Anterior cingulate cortex (tissue), 58 donors: ENCODE measurements at regions not wholly inside any gene's neighbourhood (a gene's known extent, or its start where the extent isn't known, plus 50 kb on each side); places are given as distances from the start of the nearest gene placed in this dataset.
"Not testable (repeated sequence)": the region's sequence is repeated elsewhere in the genome, so short reads cannot be mapped to it uniquely, and the experiment has no call there.

Source experiments
- DNase-seq, 58 donors: peaks; one replicate each; lab custom pipeline; 2025; lab: John Stamatoyannopoulos, UW

DNA sequence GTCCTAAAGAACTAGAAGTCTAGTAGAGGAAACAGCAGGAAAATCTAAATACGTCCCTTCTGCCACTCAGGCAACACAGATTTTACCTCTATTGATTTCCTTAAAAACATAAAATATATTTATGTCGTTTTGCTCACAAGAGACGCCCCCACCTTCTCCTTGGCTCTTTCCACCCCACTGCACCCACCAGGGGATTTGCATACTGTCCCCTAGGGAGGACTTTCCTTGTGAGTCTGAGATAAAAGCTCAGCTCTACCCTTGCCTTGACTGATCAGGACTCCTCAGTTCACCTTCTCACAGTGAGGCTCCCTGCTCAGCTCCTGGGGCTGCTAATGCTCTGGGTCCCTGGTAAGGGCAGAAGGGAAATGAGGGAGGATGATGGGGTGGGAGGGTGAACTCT, 1488.1 kb downstream of the RPIA start:
- DNase-seq, result not testable (repeated sequence)

GRCh38 chr2:90207454-90208058, 1516.1 kb downstream of the RPIA start:
- no peak for DNase-seq

DNA sequence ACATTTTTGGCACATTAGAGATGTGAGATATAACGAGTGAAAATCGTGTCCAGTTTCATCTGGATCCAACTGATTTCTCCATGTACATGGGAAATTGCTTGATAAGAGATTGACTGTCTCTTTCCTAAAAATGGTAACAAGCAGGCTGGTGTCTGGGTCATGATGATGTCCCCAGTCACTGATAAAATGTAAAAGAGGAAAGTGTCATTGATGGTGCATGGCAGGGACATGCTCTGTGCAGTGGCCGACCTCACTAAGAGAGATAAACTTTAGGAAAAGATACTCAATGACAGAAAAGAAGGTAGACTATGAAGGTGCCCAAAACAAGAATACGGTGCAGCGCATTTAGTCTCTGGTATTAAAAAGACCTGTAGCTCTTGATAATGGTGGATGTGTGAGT, 1517.5 kb downstream of the RPIA start:
- DNase-seq, result no peak

DNA sequence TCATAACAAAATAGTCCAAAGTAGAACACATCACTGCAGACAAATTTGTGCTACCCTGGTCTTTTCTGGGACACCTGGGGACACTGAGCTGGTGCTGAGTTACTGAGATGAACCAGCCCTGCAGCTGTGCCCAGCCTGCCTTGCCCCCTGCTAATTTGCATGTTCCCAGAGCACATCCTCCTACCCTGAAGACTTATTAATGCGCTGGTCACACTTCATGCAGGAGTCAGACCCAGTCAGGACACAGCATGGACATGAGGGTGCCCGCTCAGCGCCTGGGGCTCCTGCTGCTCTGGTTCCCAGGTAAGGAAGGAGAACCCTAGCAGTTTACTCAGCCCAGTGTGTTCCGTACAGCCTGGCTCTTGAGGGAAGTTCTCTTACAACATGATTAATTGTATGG, 1518.3 kb downstream of the RPIA start:
- no peak for DNase-seq

- not testable (repeated sequence) for DNase-seq
Measured at GRCh38 chr2:90215880-90216279, 1524.4 kb downstream of the RPIA start.

- DNase-seq, result not testable (repeated sequence)
Measured at GRCh38 chr2:90216801-90217200, 1525.3 kb downstream of the RPIA start.

GRCh38 chr2:90218534-90218933, 1527.1 kb downstream of the RPIA start:
- not testable (repeated sequence) for DNase-seq

DNA sequence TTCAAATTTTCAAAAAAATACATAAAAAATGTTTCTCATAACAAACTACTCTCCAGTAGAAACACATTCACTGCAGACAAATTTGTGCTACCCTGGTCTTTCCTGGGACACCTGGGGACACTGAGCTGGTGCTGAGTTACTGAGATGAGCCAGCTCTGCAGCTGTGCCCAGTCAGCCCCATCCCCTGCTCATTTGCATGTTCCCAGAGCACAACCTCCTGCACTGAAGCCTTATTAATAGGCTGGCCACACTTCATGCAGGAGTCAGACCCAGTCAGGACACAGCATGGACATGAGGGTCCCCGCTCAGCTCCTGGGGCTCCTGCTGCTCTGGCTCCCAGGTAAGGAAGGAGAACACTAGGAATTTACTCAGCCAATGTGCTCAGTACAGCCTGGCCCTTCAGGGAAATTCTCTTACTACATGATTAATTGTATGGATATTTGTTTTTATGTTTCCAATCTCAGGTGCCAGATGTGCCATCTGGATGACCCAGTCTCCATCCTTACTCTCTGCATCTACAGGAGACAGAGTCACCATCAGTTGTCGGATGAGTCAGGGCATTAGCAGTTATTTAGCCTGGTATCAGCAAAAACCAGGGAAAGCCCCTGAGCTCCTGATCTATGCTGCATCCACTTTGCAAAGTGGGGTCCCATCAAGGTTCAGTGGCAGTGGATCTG, 1529.3 kb downstream of the RPIA start:
- DNase-seq, result peak in 1 of 58 donors; percentile 4

- DNase-seq, result no peak
Measured at GRCh38 chr2:90221300-90221651, 1529.8 kb downstream of the RPIA start.

- not testable (repeated sequence) for DNase-seq
Measured at GRCh38 chr2:90224767-90225166, 1533.3 kb downstream of the RPIA start.

DNA sequence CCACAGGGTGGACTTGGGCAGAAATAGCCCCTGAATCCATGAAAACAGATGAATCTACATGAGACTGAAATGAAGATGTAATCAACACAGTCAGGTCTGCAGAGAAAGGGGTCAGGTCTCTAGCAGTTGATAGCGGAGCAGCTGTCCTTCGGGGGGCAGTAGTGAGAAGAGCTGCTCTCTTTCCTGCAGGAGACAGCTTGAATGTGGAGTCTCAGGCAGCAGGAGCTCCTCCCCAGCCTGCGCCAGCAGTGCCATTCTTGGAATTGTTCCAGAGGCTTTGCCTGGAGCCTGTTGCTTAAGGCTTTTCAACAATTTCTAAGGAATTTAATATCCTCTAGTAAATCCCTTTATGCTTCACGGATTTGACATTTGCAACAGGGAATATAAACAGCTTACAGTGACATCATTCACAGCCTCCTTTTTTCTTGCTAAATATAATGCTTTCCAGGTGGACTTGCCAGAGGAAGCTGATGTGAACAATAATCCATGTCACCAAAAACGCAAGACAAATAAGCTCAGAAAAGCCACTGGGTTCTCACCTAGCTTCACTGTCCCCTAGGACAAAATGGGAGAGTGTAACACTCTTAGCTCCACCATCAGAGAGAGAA, 1535.1 kb downstream of the RPIA start:
- DNase-seq, result peak in 5 of 58 donors; percentile 28 to 64 (median 44)

DNA sequence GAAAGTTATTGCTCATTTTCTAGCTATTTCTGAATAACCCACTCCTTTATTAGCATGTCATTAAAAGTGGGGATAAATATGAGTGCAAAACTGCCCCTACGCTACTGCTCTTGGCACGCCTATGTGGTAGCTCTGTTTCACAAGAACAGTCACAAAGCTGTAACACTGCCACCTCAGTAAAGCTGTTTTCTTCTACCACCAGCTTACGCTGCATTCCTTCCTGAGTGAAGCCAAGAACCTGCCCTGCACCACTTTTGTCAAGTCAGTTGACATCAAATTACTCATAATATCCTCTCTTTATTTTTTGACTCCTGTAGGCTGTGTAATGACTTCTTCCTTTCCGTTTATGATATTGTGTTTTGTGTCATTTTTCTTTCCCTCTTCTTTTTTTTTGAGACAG, 1539.7 kb downstream of the RPIA start:
- DNase-seq, result not testable (repeated sequence)

DNA sequence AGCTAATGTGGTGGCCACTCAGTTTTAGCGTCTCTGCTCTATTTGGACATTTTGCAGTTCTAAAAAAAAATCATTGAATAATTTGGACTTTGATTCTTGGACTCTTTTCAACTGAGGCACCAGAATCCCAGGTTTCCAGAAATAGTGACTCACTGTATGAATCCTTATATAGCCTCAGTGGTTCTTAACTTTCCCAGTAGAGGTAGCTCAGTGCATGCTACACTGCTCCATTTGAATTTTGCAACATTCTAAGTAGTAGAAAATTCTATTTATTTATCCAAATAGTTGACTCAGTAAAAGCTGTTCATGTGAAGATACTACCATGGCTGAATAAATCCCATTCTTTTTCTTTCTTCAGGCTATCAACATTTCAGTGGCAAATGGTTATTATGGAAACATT, 1544.0 kb downstream of the RPIA start:
- DNase-seq, result not testable (repeated sequence)

- DNase-seq, result peak in 26 of 58 donors; percentile 2 to 69 (median 38)
Measured at GRCh38 chr2:90237923-90238361, 1546.5 kb downstream of the RPIA start.

DNA sequence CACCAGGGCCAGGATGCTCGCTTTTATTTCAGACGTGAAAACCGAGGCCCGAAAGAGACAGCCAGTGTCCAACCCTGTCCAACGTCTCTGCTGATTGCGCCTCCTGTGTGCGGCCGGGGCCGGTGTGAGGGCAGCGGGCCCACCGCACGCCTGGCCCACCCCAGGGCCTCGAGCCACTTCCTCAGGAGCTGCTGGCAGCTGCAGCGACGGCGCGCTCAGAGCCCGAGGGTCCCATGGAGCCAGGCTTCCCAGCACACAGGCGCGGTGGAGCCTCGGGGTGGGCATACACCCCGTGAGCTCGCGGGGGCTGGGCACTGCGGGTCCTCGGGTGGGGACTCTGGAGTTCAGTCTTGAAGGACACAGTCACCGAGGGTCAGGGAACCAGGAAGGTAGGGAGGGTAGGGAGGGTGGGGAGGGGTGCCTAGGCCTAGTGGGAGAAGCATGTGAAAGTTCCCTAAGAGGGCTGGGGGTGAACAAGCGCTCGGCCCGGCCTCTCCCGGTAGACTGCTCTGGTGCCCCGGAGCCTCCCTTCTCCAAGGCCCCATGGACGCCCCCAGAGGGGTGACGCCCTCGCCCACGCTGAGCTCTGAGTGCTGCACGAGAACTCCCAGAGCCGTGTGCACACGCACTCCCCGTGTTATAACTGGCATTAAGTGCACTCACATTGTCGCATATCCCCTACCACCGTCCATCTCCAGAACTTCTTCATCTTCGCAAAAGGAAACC, 1547.2 kb downstream of the RPIA start:
- DNase-seq, result not testable (repeated sequence)

- DNase-seq, result not testable (repeated sequence)
Measured at GRCh38 chr2:90239769-90240168, 1548.3 kb downstream of the RPIA start.

DNA sequence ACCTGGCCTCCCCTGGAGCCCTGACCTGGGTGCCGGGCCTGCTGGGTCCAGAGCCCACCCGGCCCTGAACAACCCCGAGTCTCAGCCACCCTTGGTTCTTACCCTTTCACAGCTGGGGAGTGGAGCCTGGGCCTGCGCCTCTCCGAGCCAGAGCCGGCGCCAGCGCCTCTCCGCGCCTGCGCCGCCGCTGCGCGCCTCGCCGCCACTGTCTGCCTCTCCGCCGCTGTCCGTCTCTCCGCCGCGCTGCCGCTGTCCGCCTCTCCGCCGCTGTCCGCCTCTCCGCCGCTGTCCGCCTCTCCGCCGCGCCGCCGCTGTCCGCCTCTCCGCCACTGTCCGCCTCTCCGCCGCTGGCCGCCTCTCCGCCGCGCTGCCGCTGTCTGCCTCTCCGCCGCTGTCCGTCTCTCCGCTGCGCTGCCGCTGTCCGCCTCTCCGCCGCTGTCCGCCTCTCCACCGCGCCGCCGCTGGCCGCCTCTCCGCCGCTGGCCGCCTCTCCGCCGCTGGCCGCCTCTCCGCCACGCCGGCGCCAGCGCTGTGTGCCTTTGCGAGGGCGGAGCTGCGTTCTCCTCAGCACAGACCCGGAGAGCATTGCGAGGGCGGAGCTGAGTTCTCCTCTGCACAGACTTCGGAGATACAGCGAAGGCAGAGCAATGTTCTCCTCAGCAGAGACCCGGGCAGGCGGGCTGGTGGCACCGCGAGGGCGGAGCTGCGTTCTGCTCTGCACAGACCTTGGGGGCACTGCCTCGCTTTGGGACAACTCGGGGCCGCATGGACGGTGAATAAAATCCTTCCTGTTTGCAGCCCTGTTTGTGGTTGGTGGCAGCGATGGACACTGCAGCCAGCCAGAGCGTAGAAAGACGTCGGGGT, 1553.7 kb downstream of the RPIA start:
- not testable (repeated sequence) for DNase-seq

GRCh38 chr2:90248400-90248799, 1556.9 kb downstream of the RPIA start:
- not testable (repeated sequence) for DNase-seq

DNA sequence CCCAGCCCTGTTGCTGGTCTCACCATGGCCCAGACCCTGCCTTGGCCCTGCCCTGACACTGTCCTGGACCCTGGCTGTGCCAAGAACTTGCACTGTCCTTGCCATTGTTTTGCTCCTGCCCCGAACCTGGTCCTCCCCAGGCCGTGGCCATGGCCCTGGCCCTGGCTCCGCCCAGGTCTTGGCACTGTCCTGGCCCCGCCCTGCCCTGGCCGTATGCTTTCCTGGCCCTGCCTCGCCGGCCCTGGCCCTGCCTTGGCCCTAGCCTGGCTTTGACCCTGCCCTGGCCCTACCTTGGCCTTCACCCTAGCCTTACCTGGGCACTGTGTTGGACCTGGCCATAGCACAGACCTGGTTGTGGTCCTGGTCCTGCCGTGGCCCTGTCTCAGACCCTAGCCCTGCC, 1558.9 kb downstream of the RPIA start:
- not testable (repeated sequence) for DNase-seq

DNA sequence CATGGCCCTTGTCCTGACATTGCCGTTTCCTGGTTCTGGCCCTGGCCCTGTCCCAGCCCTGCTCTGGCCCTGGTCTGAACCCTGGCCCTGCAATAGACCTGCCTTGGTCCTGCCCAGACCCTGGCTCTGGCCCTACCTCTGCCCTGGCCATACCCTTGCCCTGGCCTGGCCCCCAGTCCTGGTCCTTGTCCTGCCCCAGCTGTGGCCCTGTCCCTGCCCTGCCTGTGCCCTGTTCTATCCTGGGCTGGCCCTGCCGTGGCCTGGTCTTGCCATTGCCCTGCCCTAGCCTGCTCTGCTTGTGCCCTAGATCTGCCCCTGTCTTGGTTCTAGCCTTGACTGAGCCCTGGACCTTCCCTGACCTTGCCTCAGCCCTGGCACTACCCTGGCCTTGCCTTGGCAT, 1560.1 kb downstream of the RPIA start:
- DNase-seq, result not testable (repeated sequence)
